ENCODE measurements at regions not wholly inside any gene's neighbourhood (a gene's known extent, or its start where the extent isn't known, plus 50 kb on each side); places are given as distances from the start of the nearest gene placed in this dataset.
"Not testable (repeated sequence)": the region's sequence is repeated elsewhere in the genome, so short reads cannot be mapped to it uniquely, and the experiment has no call there.

DNA sequence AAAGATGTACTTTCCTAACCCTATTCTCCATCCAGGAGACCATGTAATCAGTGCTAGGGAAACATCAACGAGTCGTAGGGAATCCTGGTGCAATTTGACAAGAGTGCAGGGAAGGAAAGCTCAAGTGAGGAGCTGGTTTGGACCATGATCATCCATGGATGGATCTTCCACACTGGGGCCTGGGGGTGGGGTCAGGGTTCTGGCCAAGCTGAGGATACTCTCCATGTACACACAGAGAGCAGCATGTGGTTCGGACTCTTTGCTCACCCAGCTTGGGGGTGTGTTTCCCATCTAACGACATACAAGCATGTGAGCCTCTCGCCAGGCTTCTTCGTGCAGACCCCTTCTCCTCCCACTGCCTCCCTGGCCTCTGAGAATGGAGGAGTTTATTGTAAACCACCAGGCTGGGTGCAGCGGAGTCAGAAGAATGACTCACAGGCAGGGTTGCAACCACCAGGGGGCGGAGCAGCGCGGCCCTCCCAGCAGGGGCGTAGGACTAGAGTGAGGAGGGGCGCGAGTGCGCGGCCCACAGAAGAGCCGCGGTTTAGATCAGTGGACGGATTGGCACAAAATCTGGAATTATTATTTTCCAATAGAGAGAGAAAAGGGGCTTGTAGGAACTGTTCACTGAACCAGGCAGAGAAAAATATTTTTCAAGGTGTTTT is 530.0 kb upstream of the B3GAT1 start:
- DNase-seq: not testable (repeated sequence)

DNA sequence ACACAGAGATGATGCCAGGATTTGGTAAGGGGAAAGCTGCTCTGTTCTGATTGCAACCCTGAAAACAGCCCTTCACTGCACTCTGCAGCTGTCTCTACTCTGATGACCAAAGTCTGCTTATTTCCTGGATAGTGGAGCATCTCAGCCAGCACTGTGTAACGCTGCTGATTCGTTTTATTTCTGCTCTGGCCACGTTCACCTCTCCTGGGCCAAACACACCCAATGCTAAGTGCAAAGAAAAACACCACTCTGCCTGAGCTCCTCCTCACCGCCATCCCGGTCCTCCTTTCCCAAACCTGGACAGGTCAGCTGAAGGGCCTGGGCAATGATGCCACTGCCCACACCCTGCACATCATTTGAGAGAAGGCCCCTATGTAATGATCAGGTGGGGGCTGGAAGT is 529.3 kb upstream of the B3GAT1 start:
- DNase-seq: no peak

GRCh38 chr11:134940441-134941126 is 528.5 kb upstream of the B3GAT1 start:
- DNase-seq: no peak

DNA sequence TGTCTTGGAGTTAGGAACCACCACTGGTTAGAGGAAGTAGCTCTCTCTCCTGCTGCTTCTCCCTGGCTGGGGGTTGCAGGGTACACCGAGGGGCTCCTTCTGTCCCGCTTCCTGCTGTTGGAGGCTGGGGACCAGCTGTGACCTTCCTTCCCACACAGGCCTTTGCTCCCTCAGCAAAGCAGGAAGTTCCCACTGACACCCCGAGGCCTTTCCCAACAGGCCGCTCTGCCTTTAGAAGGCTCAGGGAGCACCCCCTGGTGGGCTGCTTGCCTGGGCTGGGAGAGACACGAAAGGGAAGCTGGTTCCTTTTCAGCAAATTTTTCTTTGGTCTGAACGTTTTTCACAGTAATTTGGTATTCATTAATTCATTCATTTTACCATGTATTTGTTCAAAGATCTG is 527.9 kb upstream of the B3GAT1 start:
- no peak for DNase-seq

GRCh38 chr11:134939031-134939430 is 527.0 kb upstream of the B3GAT1 start:
- DNase-seq: no peak

GRCh38 chr11:134938212-134938611 is 526.2 kb upstream of the B3GAT1 start:
- DNase-seq: no peak

- DNase-seq: not testable (repeated sequence)
Measured at GRCh38 chr11:134937193-134937592, 525.2 kb upstream of the B3GAT1 start.

DNA sequence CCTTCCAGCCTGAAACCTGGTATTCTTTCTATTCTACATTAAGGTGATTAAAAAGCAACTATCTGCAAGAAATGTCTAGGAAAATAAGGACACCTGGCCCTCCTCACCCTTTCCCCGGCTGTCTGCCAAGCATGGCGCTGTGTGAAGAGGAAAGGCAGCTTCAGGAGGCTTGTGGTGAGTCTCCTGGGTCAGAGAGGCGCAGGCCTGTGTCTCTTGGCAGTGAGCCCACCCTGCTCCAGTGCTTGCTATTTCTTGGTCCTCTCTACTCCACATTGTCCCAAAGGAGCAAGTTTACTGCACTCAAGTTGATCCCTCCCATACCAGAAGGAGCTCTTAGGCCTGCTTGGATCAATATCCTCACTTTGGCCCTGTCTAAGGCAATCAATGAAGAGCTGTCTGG is 520.7 kb upstream of the B3GAT1 start:
- DNase-seq: no peak

DNA sequence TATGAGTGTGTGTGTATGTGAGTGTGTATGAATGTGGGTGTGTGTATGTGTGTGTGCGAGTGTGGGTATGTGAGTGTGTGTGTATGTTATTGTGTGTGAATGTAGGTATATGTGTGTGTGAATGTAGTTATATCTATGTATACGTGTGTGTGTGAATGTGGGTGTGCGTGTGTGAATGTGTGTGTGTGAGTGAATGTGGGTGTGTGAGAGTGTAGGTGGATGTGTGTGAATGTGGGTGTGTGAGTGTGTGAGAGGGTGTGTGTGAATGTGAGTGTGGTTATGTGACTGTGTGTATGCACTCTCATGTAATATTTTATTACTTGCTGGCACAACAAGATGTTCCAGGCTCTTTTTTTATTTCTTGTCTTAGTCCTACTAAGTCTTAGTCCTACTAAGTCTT is 513.4 kb upstream of the B3GAT1 start:
- no peak for DNase-seq

DNA sequence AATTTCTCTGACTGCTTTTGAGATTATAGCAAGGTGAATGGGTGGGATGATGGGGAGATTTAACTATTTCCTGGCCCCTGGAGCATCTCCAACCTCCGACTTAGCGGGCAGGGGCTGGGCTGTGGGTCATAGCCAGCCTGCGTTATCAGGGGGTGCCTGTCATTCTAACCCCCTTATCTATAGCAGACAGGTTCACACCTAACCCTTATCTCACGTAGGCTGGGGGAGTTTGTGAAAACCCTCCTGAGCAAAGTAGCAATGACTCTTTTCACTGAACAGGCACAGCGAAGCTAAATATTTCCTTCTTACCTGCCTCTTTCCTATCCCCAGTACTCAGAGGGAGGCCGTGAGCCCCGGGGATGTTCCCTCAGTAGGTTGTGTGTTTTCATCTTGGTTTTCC is 511.4 kb upstream of the B3GAT1 start:
- DNase-seq: no peak

DNA sequence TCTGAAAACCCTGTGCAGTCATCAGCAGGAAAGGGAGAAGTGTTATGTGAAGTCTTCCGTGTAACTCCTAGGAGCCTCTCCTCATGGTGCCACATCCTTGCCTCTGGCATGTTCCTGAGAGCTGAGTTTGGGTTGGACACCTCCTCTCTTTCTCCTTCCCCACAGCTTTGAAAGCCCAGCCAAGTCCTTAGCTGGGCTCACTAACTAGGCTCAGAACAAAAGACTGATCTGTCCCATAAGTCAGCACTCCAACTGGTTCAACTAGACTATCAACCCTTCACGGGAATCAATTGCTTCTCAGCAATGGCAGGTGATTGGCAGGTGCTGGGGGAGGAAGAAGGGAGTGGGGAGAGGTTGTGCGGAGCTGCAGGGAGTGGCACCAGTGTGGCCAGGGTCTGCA is 509.9 kb upstream of the B3GAT1 start:
- DNase-seq: no peak

- no peak for DNase-seq
Measured at GRCh38 chr11:134920851-134921608, 509.0 kb upstream of the B3GAT1 start.

DNA sequence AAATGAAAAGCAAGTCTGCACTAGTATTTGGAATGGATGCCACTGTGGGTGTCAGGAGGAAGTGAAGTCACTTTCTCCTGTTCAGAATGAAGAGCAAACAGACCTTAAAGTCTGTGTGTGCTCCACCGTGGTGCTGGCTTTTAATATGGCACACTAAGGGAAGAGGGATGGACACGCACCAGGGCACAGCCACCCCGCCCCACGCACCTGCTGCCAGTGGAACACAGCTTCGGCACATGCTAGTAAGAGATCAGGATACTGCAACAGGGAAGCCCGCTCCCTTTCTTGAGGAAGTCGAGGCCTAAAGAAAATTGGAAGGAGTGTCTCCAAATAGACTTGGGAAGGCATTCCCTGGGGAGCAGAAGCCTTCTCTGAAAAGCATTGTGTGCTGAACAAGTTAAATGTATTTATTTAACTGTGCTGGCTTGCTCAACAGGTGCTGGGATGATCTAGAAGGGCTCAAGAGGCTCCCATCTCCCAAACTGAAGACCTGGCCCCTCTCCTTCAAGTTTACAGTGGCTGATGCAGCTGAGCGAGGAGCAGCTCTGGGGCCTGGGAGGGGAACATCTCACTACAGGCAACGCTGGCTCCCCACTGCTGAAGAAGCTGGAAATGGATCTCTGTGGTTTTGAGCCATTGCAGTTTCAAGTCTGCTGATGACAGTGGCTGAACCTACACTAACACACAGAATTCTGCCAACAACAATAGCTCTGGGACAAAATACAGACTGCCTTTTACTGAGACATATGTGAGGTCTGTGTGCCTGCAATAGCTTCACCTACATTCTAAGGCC is 504.6 kb upstream of the B3GAT1 start:
- DNase-seq: no peak

GRCh38 chr11:134915881-134916280 is 503.8 kb upstream of the B3GAT1 start:
- DNase-seq: no peak

DNA sequence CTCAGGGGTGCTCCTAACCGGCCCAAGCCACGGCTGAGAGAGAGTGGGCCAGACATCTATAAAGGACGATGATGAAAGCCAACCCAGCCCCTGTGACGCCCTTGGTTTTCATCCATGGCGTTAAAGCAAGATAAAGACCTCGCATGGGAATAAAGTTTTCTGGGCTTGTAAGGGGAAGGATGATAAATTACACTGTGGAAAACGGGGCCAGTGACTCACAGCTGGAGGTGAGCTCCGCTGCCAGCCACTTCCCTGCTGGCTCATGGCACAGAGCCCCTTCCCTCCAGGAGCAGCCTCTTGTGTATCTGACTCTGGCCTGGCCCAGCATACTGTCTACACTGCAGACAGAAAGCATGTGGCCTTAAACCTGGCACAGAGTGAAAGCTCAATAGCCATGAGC is 503.2 kb upstream of the B3GAT1 start:
- no peak for DNase-seq

DNA sequence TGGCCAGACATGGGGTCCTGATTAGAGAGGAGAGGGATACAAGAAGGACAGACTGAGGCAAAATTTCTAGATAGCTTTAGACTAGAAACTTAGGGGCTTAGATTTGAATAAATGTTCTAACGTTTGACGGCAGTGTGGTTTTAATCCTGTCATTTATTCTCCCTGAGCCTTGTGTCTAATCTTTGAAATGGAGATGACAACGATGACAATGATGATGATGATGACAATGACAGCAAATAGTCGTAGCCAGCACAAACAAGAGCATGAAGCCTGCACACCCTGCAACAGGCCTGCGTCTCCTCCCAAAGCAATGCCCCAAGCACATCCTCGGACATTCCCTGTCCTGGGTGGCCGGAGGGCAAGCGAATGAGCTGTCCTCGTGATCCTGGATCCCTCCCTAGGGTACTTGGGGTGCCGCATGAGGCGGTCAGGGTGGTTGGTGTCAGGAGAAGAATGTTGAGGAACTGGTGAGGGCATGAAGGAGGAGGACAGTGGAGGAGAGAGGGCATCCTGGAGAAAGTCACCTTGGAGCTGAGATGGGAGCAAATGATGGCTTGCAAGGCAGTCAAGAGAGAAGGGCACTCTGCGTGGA is 502.1 kb upstream of the B3GAT1 start:
- DNase-seq: no peak

GRCh38 chr11:134913391-134913790 is 501.3 kb upstream of the B3GAT1 start:
- no peak for DNase-seq

GRCh38 chr11:134911514-134912180 is 499.6 kb upstream of the B3GAT1 start:
- no peak for DNase-seq

GRCh38 chr11:134908583-134908982 is 496.5 kb upstream of the B3GAT1 start:
- no peak for DNase-seq

- DNase-seq: no peak
Measured at GRCh38 chr11:134907636-134908035, 495.6 kb upstream of the B3GAT1 start.

DNA sequence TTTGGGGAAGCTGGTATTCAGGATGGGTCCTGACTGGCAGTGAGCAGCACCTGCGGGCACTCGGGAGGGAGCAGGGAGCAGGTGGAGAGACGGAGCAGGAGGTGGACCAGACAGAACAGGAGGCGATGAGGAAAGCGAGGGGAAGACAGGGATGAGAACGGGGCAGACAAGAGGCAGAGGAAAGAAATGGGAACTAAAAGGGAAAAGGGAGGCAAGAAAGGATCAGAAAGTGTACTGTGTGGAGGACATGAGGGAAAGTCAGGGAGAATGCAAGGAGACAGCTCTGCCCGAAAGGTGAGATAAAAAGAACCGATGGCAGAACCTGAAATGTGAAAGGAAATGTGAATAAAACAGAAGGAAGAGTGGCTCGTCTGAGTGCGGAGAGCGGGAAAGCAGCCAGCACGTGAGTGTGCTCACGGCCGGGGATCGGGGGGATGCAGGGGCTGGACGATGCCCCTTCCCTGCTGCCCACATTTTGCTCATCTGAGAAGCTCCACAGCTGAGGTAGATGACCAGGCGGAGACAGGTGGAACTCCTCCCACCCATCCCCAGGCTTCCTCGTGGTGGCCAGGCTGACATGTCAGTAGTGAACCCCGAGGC is 494.4 kb upstream of the B3GAT1 start:
- no peak for DNase-seq

GRCh38 chr11:134905928-134906327 is 493.9 kb upstream of the B3GAT1 start:
- no peak for DNase-seq

All from CD4-positive, alpha-beta T cell treated with Interleukin-21 for 1 hour (primary cell).